ENCODE measurements at regions not wholly inside any gene's neighbourhood (a gene's known extent, or its start where the extent isn't known, plus 50 kb on each side); places are given as distances from the start of the nearest gene placed in this dataset.

DNA sequence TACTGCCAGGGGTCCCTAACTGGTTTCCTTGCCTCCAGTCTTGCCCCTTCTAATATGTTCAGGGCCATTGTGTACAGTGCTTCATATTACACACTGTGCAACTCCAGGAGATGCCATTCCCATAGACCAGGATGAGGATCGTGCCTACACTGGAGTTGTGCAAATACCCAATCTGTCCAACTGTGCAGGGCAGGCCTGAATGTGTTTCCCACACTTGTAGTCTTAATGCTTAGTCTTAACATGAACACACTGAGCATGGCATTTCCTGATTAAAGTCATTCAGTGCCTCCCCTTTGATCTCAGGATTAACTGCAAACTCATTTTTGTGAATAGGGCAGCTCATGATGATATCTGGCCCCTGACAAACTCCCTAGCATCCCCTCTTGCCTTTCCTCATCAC, 165.5 kb downstream of the TTC8 start (continued):
- TF ChIP-seq, protein P1, sequence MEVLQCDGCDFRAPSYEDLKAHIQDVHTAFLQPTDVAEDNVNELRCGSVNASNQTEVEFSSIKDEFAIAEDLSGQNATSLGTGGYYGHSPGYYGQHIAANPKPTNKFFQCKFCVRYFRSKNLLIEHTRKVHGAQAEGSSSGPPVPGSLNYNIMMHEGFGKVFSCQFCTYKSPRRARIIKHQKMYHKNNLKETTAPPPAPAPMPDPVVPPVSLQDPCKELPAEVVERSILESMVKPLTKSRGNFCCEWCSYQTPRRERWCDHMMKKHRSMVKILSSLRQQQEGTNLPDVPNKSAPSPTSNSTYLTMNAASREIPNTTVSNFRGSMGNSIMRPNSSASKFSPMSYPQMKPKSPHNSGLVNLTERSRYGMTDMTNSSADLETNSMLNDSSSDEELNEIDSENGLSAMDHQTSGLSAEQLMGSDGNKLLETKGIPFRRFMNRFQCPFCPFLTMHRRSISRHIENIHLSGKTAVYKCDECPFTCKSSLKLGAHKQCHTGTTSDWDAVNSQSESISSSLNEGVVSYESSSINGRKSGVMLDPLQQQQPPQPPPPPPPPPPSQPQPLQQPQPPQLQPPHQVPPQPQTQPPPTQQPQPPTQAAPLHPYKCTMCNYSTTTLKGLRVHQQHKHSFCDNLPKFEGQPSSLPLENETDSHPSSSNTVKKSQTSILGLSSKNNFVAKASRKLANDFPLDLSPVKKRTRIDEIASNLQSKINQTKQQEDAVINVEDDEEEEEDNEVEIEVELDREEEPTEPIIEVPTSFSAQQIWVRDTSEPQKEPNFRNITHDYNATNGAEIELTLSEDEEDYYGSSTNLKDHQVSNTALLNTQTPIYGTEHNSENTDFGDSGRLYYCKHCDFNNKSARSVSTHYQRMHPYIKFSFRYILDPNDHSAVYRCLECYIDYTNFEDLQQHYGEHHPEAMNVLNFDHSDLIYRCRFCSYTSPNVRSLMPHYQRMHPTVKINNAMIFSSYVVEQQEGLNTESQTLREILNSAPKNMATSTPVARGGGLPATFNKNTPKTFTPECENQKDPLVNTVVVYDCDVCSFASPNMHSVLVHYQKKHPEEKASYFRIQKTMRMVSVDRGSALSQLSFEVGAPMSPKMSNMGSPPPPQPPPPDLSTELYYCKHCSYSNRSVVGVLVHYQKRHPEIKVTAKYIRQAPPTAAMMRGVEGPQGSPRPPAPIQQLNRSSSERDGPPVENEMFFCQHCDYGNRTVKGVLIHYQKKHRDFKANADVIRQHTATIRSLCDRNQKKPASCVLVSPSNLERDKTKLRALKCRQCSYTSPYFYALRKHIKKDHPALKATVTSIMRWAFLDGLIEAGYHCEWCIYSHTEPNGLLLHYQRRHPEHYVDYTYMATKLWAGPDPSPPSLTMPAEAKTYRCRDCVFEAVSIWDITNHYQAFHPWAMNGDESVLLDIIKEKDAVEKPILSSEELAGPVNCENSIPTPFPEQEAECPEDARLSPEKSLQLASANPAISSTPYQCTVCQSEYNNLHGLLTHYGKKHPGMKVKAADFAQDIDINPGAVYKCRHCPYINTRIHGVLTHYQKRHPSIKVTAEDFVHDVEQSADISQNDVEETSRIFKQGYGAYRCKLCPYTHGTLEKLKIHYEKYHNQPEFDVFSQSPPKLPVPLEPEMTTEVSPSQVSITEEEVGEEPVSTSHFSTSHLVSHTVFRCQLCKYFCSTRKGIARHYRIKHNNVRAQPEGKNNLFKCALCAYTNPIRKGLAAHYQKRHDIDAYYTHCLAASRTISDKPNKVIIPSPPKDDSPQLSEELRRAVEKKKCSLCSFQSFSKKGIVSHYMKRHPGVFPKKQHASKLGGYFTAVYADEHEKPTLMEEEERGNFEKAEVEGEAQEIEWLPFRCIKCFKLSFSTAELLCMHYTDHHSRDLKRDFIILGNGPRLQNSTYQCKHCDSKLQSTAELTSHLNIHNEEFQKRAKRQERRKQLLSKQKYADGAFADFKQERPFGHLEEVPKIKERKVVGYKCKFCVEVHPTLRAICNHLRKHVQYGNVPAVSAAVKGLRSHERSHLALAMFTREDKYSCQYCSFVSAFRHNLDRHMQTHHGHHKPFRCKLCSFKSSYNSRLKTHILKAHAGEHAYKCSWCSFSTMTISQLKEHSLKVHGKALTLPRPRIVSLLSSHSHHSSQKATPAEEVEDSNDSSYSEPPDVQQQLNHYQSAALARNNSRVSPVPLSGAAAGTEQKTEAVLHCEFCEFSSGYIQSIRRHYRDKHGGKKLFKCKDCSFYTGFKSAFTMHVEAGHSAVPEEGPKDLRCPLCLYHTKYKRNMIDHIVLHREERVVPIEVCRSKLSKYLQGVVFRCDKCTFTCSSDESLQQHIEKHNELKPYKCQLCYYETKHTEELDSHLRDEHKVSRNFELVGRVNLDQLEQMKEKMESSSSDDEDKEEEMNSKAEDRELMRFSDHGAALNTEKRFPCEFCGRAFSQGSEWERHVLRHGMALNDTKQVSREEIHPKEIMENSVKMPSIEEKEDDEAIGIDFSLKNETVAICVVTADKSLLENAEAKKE (CRISPR knock-in tag; IDR thresholded peaks at IDR 0.05) = no peak
- TF ChIP-seq, protein P2, sequence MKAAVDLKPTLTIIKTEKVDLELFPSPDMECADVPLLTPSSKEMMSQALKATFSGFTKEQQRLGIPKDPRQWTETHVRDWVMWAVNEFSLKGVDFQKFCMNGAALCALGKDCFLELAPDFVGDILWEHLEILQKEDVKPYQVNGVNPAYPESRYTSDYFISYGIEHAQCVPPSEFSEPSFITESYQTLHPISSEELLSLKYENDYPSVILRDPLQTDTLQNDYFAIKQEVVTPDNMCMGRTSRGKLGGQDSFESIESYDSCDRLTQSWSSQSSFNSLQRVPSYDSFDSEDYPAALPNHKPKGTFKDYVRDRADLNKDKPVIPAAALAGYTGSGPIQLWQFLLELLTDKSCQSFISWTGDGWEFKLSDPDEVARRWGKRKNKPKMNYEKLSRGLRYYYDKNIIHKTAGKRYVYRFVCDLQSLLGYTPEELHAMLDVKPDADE (IDR thresholded peaks at IDR 0.05) = no peak
- TF ChIP-seq EZH2phosphoT487 (IDR thresholded peaks at IDR 0.05; ENCODE audit: unreplicated experiment) (no peak), ZNF114 (CRISPR knock-in tag; IDR thresholded peaks at IDR 0.05) (no peak)
- TF ChIP-seq, protein P3, sequence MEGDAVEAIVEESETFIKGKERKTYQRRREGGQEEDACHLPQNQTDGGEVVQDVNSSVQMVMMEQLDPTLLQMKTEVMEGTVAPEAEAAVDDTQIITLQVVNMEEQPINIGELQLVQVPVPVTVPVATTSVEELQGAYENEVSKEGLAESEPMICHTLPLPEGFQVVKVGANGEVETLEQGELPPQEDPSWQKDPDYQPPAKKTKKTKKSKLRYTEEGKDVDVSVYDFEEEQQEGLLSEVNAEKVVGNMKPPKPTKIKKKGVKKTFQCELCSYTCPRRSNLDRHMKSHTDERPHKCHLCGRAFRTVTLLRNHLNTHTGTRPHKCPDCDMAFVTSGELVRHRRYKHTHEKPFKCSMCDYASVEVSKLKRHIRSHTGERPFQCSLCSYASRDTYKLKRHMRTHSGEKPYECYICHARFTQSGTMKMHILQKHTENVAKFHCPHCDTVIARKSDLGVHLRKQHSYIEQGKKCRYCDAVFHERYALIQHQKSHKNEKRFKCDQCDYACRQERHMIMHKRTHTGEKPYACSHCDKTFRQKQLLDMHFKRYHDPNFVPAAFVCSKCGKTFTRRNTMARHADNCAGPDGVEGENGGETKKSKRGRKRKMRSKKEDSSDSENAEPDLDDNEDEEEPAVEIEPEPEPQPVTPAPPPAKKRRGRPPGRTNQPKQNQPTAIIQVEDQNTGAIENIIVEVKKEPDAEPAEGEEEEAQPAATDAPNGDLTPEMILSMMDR (conservative IDR thresholded peaks at IDR 0.05; ENCODE audit: low read depth in 2 of 2) = no peak

DNA sequence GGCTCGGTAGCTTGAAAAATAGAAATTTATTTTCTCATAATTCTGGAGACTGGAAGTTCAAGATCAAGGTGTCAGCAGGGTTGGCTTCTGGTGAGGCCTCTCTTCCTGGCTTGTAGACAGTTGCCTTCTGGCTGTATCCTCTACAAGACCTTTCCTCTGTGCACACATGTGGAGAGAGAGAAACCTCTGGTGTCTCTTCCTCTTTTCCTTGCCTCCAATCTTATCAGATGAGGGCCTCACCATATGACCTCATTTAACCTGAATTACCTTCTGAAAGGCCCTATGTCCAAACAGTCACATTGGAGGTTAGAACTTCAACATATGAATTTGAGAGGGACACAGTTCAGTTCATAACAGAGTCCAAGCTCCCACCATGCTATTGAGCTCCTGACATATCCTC, 166.4 kb downstream of the TTC8 start:
- Mint-ChIP-seq H3K27ac (no peak overlapping the region), H3K4me3 (no peak overlapping the region), H3K9me3 (no peaks in the 10 kb centered on the region), H3K4me1 (no peaks in the 10 kb centered on the region), H3K36me3 (ENCODE audit: low read depth) (no peaks in the 10 kb centered on the region), H3K27me3 (ENCODE audit: insufficient read depth, low read depth, poor library complexity) (no peaks in the 10 kb centered on the region)
- no peaks in the 10 kb centered on the region for H3K36me3 ChIP-seq (ENCODE audit: insufficient read depth)
- H3K4me2 ChIP-seq = no peak overlapping the region
- no peak for DNase-seq (ENCODE audit: low spot score)
- TF ChIP-seq ZNF331 (CRISPR knock-in tag; IDR thresholded peaks at IDR 0.05; ENCODE audit: low read depth) (no peak), EZH2phosphoT487 (IDR thresholded peaks at IDR 0.05; ENCODE audit: unreplicated experiment) (no peak), ZNF114 (CRISPR knock-in tag; IDR thresholded peaks at IDR 0.05) (no peak)
- TF ChIP-seq, protein P1 (CRISPR knock-in tag; IDR thresholded peaks at IDR 0.05) = no peak
- no peaks in the 10 kb centered on the region for H3F3A ChIP-seq (replicated peaks; ENCODE audit: low read depth)
- H3K4me1 ChIP-seq (ENCODE audit: insufficient read depth) = no peaks in the 10 kb centered on the region
- H3K27me3 ChIP-seq (ENCODE audit: insufficient read depth) = no peaks in the 10 kb centered on the region
- no peak overlapping the region for H3K27ac ChIP-seq (ENCODE audit: low read depth)
- no peaks in the 10 kb centered on the region for H3K79me2 ChIP-seq (replicated peaks; ENCODE audit: insufficient read depth)
- no peaks in the 10 kb centered on the region for H4K20me1 ChIP-seq (replicated peaks; ENCODE audit: insufficient read depth)
- H3K4me3 ChIP-seq = no peak overlapping the region
- peaks cover 8% of the 10 kb centered on the region; the same call in 1 of the 2 replicates for H3K9me2 ChIP-seq (ENCODE audit: insufficient read depth)
- ATAC-seq = no peak
- H2AFZ ChIP-seq = no peak overlapping the region

Measured in GM23338 (cell line).